ENCODE measurements at regions not wholly inside any gene's neighbourhood (a gene's known extent, or its start where the extent isn't known, plus 50 kb on each side); places are given as distances from the start of the nearest gene placed in this dataset.

- no peak for DNase-seq
- H3K27me3 ChIP-seq, result no peaks in the 10 kb centered on the region
- no peaks in the 10 kb centered on the region for H3K9me3 ChIP-seq
- no peaks in the 10 kb centered on the region for H3K4me1 ChIP-seq
- H3K36me3 ChIP-seq, result no peaks in the 10 kb centered on the region
- intact Hi-C loops (cut with DNase I), result no loop called here
- TF ChIP-seq CTCF (IDR thresholded peaks at IDR 0.05), result no peak
- no peak for ATAC-seq
- H3K27ac ChIP-seq, result no peak overlapping the region
- FAIRE-seq, result no peak
- 80 to 85% methylated on average over 8 of the region's 8 CpGs for WGBS, 2 donors
- no peak overlapping the region for H3K4me3 ChIP-seq
These were observed 186.2 kb downstream of the HS3ST3B1 start for GRCh38 chr17:14487068-14487467.

GRCh38 chr17:14482715-14483114 is 181.8 kb downstream of the HS3ST3B1 start:
- ATAC-seq, result no peak
- Histone ChIP-seq H3K27me3 (no peaks in the 10 kb centered on the region), H3K4me3 (no peak overlapping the region), H3K36me3 (no peaks in the 10 kb centered on the region), H3K27ac (no peak overlapping the region), H3K4me1 (no peaks in the 10 kb centered on the region), H3K9me3 (no peaks in the 10 kb centered on the region)
- intact Hi-C loops (cut with DNase I), result no loop called here
- no peak for DNase-seq
- no peak for FAIRE-seq
- TF ChIP-seq CTCF (IDR thresholded peaks at IDR 0.05), result no peak
- WGBS, 2 donors, result 82 to 84% methylated on average over 1 of the region's 1 CpG

- FAIRE-seq, result no peak
- ATAC-seq, result no peak
- intact Hi-C loops (cut with DNase I), result no loop called here
- H3K27ac ChIP-seq, result no peak overlapping the region
- DNase-seq, result no peak
- H3K4me1 ChIP-seq, result no peaks in the 10 kb centered on the region
- no peaks in the 10 kb centered on the region for H3K36me3 ChIP-seq
- no peak for TF ChIP-seq CTCF (IDR thresholded peaks at IDR 0.05)
- no peak overlapping the region for H3K4me3 ChIP-seq
- 67 to 70% methylated on average over 1 of the region's 1 CpG for WGBS, 2 donors
- H3K27me3 ChIP-seq, result no peaks in the 10 kb centered on the region
- no peaks in the 10 kb centered on the region for H3K9me3 ChIP-seq
These were observed 180.8 kb downstream of the HS3ST3B1 start for GRCh38 chr17:14481664-14482063.

- Histone ChIP-seq H3K27ac (no peak overlapping the region), H3K4me3 (no peak overlapping the region), H3K4me1 (no peaks in the 10 kb centered on the region), H3K9me3 (no peaks in the 10 kb centered on the region), H3K36me3 (no peaks in the 10 kb centered on the region), H3K27me3 (no peaks in the 10 kb centered on the region)
- no peak for TF ChIP-seq CTCF (IDR thresholded peaks at IDR 0.05)
- 50 to 64% methylated on average over 4 of the region's 4 CpGs for WGBS, 2 donors
- ATAC-seq (no peak), DNase-seq (no peak), FAIRE-seq (no peak)
- intact Hi-C loops (cut with DNase I), result no loop called here
These were observed 173.7 kb downstream of the HS3ST3B1 start for GRCh38 chr17:14474591-14474990.

GRCh38 chr17:14471052-14471451 is 170.2 kb downstream of the HS3ST3B1 start:
- no peak for DNase-seq
- no peak for FAIRE-seq
- WGBS, 2 donors, result 46 to 53% methylated on average over 7 of the region's 7 CpGs
- no peaks in the 10 kb centered on the region for H3K36me3 ChIP-seq
- TF ChIP-seq CTCF (IDR thresholded peaks at IDR 0.05), result no peak
- H3K9me3 ChIP-seq, result no peaks in the 10 kb centered on the region
- intact Hi-C loops (cut with DNase I), result no loop called here
- no peak overlapping the region for H3K27ac ChIP-seq
- H3K27me3 ChIP-seq, result no peaks in the 10 kb centered on the region
- no peaks in the 10 kb centered on the region for H3K4me1 ChIP-seq
- no peak overlapping the region for H3K4me3 ChIP-seq
- ATAC-seq, result no peak
